VCaP (cell line): ENCODE measurements at regions not wholly inside any gene's neighbourhood (a gene's known extent, or its start where the extent isn't known, plus 50 kb on each side); places are given as distances from the start of the nearest gene placed in this dataset.

Experiments used
- H3K27ac ChIP-seq: fragments of 450-650 bp; 2 replicates; pipeline ENCODE4 v1.5.1; 2017
- CTCF ChIP-seq: fragments of 450-650 bp; conservative IDR thresholded peaks from 2 replicates; pipeline ENCODE4 v1.5.1; 2017; ENCODE audit warnings: mild to moderate bottlenecking, moderate library complexity

GRCh38 chr1:220341126-220341525, 68.9 kb upstream of the RAB3GAP2 start:
- no peak for TF ChIP-seq CTCF
- no peak overlapping the region for H3K27ac ChIP-seq

GRCh38 chr1:220339581-220339980, 67.3 kb upstream of the RAB3GAP2 start:
- no peak overlapping the region for H3K27ac ChIP-seq
- TF ChIP-seq CTCF: 0 out of 2 replicates have a peak, but pooled peaks have one; percentile 14

GRCh38 chr1:220338759-220339158, 66.5 kb upstream of the RAB3GAP2 start:
- no peak overlapping the region for H3K27ac ChIP-seq
- TF ChIP-seq CTCF: no peak

GRCh38 chr1:220336391-220337031, 64.3 kb upstream of the RAB3GAP2 start:
- peak overlapping the region; percentile 50 for H3K27ac ChIP-seq

GRCh38 chr1:220335668-220336067, 63.4 kb upstream of the RAB3GAP2 start:
- no peak for TF ChIP-seq CTCF
- no peak overlapping the region for H3K27ac ChIP-seq

More at GRCh38 chr1:220336391-220337031, 64.3 kb upstream of the RAB3GAP2 start:
- no peak for TF ChIP-seq CTCF

- TF ChIP-seq CTCF: no peak
- no peak overlapping the region for H3K27ac ChIP-seq
These were observed 59.1 kb upstream of the RAB3GAP2 start for GRCh38 chr1:220331318-220331717.

GRCh38 chr1:220330265-220330664, 58.0 kb upstream of the RAB3GAP2 start:
- no peak overlapping the region for H3K27ac ChIP-seq
- no peak for TF ChIP-seq CTCF
